H1 (cell line): ENCODE measurements at regions not wholly inside any gene's neighbourhood (a gene's known extent, or its start where the extent isn't known, plus 50 kb on each side); places are given as distances from the start of the nearest gene placed in this dataset.

Experiments used
- CTCF ChIA-PET: fragments of 300-600 bp; sonication (Branson Sonifier 250); formaldehyde crosslinking; loops from one replicate; lab custom pipeline; 2021; ENCODE audit not compliant: partially characterized antibody; lab: Charles Lee
- POLR2A ChIA-PET: fragments of 300-600 bp; sonication (Branson Sonifier 250); formaldehyde crosslinking; loops from one replicate; lab custom pipeline; 2021; ENCODE audit warnings: inconsistent platforms; ENCODE audit not compliant: partially characterized antibody; lab: Charles Lee
- DNase-seq, 2 experiments: peaks; one replicate each; pipeline versions ENCODE4 v3.0.0 to v3.0.0-alpha.2; 2010 to 2022; ENCODE audit warnings: low spot score in 2 of 2, low read depth in 1 of 2, mixed read lengths in 1 of 2
- FAIRE-seq: peaks from 2 replicates; lab custom pipeline; 2011; peaks lifted over from hg19 to GRCh38; lab: Jason Lieb, UNC
- H2AFZ ChIP-seq: 2 replicates; pipeline ENCODE4 v1.8.1; 2012; ENCODE audit warnings: low read length, inconsistent platforms
- H2AK5ac ChIP-seq: 2 replicates; pipeline ENCODE4 v1.6.1; 2013; ENCODE audit warnings: low read depth, low read length
- H2BK120ac ChIP-seq: replicated peaks from 2 replicates; pipeline ENCODE3; 2013; ENCODE audit warnings: low read depth, low read length, inconsistent platforms
- H2BK12ac ChIP-seq: 2 replicates; pipeline ENCODE4 v1.6.1; 2013; ENCODE audit warnings: low read depth, low read length
- H2BK15ac ChIP-seq: 2 replicates; pipeline ENCODE4 v1.6.1; 2013; ENCODE audit warnings: low read length
- H2BK20ac ChIP-seq: 2 replicates; pipeline ENCODE4 v1.6.1; 2013; ENCODE audit warnings: low read length
- H2BK5ac ChIP-seq: 2 replicates; pipeline ENCODE4 v1.6.1; 2013; ENCODE audit warnings: low read depth, low read length
- H3K14ac ChIP-seq: 2 replicates; pipeline ENCODE4 v1.6.1; 2013; ENCODE audit warnings: inconsistent platforms; ENCODE audit not compliant: insufficient read length
- H3K18ac ChIP-seq: 2 replicates; pipeline ENCODE4 v1.6.1; 2013; ENCODE audit warnings: low read length; ENCODE audit errors: extremely low read depth
- H3K23ac ChIP-seq: 2 replicates; pipeline ENCODE4 v1.6.1; 2013; ENCODE audit warnings: inconsistent platforms; ENCODE audit not compliant: insufficient read length
- H3K23me2 ChIP-seq: 2 replicates; pipeline ENCODE4 v1.6.1; 2013; ENCODE audit warnings: low read depth, low read length
- H3K27ac ChIP-seq: 2 replicates; pipeline ENCODE4 v1.6.1; 2011; ENCODE audit warnings: low read depth, low read length, inconsistent platforms
- H3K27me3 ChIP-seq, 4 experiments: replicated peaks in 1 of 4; 1 replicate in 1 of 4; 2 replicates in 3 of 4; pipeline versions ENCODE4 v1.6.1 to v1.8.1; 2011 to 2013; ENCODE audit warnings: low read length in 3 of 4, mild to moderate bottlenecking in 3 of 4, inconsistent platforms in 2 of 4, mixed read lengths in 2 of 4, moderate library complexity in 1 of 4; ENCODE audit not compliant: control insufficient read depth in 3 of 4, insufficient read depth in 3 of 4; ENCODE audit errors: extremely low read depth in 1 of 4
- H3K36me3 ChIP-seq, 4 experiments: 2 replicates each; pipeline versions ENCODE4 v1.6.1 to v1.8.1; 2011 to 2013; ENCODE audit warnings: mild to moderate bottlenecking in 4 of 4, low read length in 3 of 4, moderate library complexity in 2 of 4, control low read depth in 1 of 4, inconsistent platforms in 1 of 4; ENCODE audit not compliant: insufficient read depth in 4 of 4, control insufficient read depth in 2 of 4
- H3K4ac ChIP-seq: replicated peaks from 2 replicates; pipeline ENCODE3; 2013; ENCODE audit warnings: low read length, low read depth, mixed read lengths, inconsistent platforms; ENCODE audit not compliant: insufficient read length
- H3K4me1 ChIP-seq, 4 experiments: replicated peaks in 1 of 4; 1 replicate in 1 of 4; 2 replicates in 3 of 4; pipeline versions ENCODE4 v1.6.1 to v1.8.1; 2011 to 2013; ENCODE audit warnings: low read length in 3 of 4, inconsistent platforms in 2 of 4, mixed read lengths in 1 of 4; ENCODE audit not compliant: insufficient read depth in 4 of 4, control insufficient read depth in 3 of 4
- H3K4me2 ChIP-seq, 2 experiments: 2 replicates each; pipeline versions ENCODE4 v1.6.1 to v1.8.1; 2011 to 2013; ENCODE audit warnings: low read depth in 2 of 2, low read length in 2 of 2, control low read depth in 1 of 2, inconsistent platforms in 1 of 2, mild to moderate bottlenecking in 1 of 2; ENCODE audit not compliant: insufficient read depth in 1 of 2
- H3K4me3 ChIP-seq, 4 experiments: fragments of 200-600, 300-600 bp in 1 of 4; sonication (generic), shearing (Covaris generic), sonication (Bioruptor Twin) in 1 of 4; 2 replicates each; pipeline versions ENCODE4 v1.5.1 to v1.8.1; 2011 to 2016; ENCODE audit warnings: low read length in 4 of 4, low read depth in 3 of 4, control low read depth in 2 of 4, inconsistent platforms in 2 of 4, mild to moderate bottlenecking in 2 of 4, mixed read lengths in 1 of 4, moderate library complexity in 1 of 4; ENCODE audit not compliant: insufficient read depth in 2 of 4; ENCODE audit errors: extremely low read depth in 1 of 4
- H3K56ac ChIP-seq: replicated peaks from 2 replicates; pipeline ENCODE3; 2013; ENCODE audit warnings: low read depth, mild to moderate bottlenecking, mixed read lengths, low read length, inconsistent platforms; ENCODE audit not compliant: insufficient read length
- H3K79me1 ChIP-seq: 2 replicates; pipeline ENCODE4 v1.6.1; 2013; ENCODE audit warnings: low read depth, low read length, control low read depth
- H3K79me2 ChIP-seq, 2 experiments: 2 replicates each; pipeline versions ENCODE4 v1.6.1 to v1.8.1; 2012 to 2013; ENCODE audit warnings: low read length in 2 of 2, mild to moderate bottlenecking in 2 of 2, inconsistent platforms in 1 of 2; ENCODE audit not compliant: insufficient read depth in 2 of 2, control insufficient read depth in 1 of 2
- H3K9ac ChIP-seq, 4 experiments: replicated peaks in 1 of 4; 1 replicate in 1 of 4; 2 replicates in 3 of 4; pipeline versions ENCODE4 v1.6.1 to v1.8.1; 2011 to 2013; ENCODE audit warnings: low read depth in 3 of 4, low read length in 3 of 4, control low read depth in 2 of 4, mild to moderate bottlenecking in 2 of 4, moderate library complexity in 2 of 4, inconsistent platforms in 1 of 4; ENCODE audit errors: extremely low read depth in 1 of 4
- H3K9me3 ChIP-seq, 2 experiments: 2 replicates each; pipeline versions ENCODE4 v1.6.1 to v1.8.1; 2012 to 2013; ENCODE audit warnings: mild to moderate bottlenecking in 2 of 2, moderate library complexity in 2 of 2, control low read depth in 1 of 2, inconsistent platforms in 1 of 2, low read depth in 1 of 2, low read length in 1 of 2, mixed read lengths in 1 of 2; ENCODE audit not compliant: insufficient read depth in 2 of 2
- H4K20me1 ChIP-seq, 2 experiments: replicated peaks in 1 of 2; 2 replicates each; pipeline versions ENCODE3 to v1.8.1; 2011 to 2013; ENCODE audit warnings: inconsistent platforms in 2 of 2, low read length in 2 of 2, mild to moderate bottlenecking in 1 of 2; ENCODE audit not compliant: insufficient read depth in 2 of 2, control insufficient read depth in 1 of 2
- H4K5ac ChIP-seq: 2 replicates; pipeline ENCODE4 v1.6.1; 2013; ENCODE audit warnings: low read length, low read depth, mixed read lengths, inconsistent platforms; ENCODE audit not compliant: insufficient read length
- H4K8ac ChIP-seq: 2 replicates; pipeline ENCODE4 v1.8.0; 2013; ENCODE audit warnings: mild to moderate bottlenecking, moderate library complexity, low read length, inconsistent platforms; ENCODE audit not compliant: insufficient read depth; ENCODE audit errors: extremely low read depth
- H4K91ac ChIP-seq: replicated peaks from 2 replicates; pipeline ENCODE3; 2013; ENCODE audit warnings: low read length, mixed read lengths, inconsistent platforms; ENCODE audit not compliant: insufficient read length
- ASH2L ChIP-seq: fragments of 200-600, 300-600 bp; sonication (generic); IDR thresholded peaks from one replicate; pipeline ENCODE4 v1.7.1; 2017; ENCODE audit warnings: low read length
- CHD2 ChIP-seq: IDR thresholded peaks from 2 replicates; pipeline ENCODE4 v1.6.1; 2012; ENCODE audit warnings: low read length, improper control_type of control experiment
- CTBP2 ChIP-seq: IDR thresholded peaks from 2 replicates; pipeline ENCODE4 v1.7.0; 2011; ENCODE audit warnings: borderline replicate concordance, mild to moderate bottlenecking, moderate library complexity, mixed read lengths, low read length; ENCODE audit not compliant: insufficient read depth, insufficient read length
- E2F6 ChIP-seq: IDR thresholded peaks from 2 replicates; pipeline ENCODE4 v1.6.1; 2012; ENCODE audit warnings: inconsistent platforms
- GABPA ChIP-seq: IDR thresholded peaks from 2 replicates; pipeline ENCODE4 v1.6.1; 2011; ENCODE audit warnings: mild to moderate bottlenecking, low read length, moderate library complexity, borderline replicate concordance; ENCODE audit not compliant: insufficient read depth
- KDM1A ChIP-seq: fragments of 200-600, 300-600 bp; sonication (generic); IDR thresholded peaks from 2 replicates; pipeline ENCODE4 v1.7.1; 2016; ENCODE audit warnings: mild to moderate bottlenecking, low read length, borderline replicate concordance
- KDM4A ChIP-seq: IDR thresholded peaks from one replicate; pipeline ENCODE4 v1.7.1; 2012; ENCODE audit warnings: low read depth, mild to moderate bottlenecking, moderate library complexity, low read length, inconsistent platforms; ENCODE audit not compliant: severe bottlenecking
- POU5F1 ChIP-seq: IDR thresholded peaks from 2 replicates; pipeline ENCODE4 v1.6.1; 2011; ENCODE audit warnings: low read depth, mild to moderate bottlenecking, low read length, moderate library complexity
- RAD21 ChIP-seq, 2 experiments: IDR thresholded peaks in 1 of 2; conservative IDR thresholded peaks in 1 of 2; 2 replicates each; pipeline ENCODE4 v1.6.1; 2011; ENCODE audit warnings: low read depth in 2 of 2, low read length in 2 of 2, improper control_type of control experiment in 1 of 2, inconsistent platforms in 1 of 2, mild to moderate bottlenecking in 1 of 2, moderate library complexity in 1 of 2
- TBP ChIP-seq: IDR thresholded peaks from 2 replicates; pipeline ENCODE4 v1.6.1; 2011; ENCODE audit warnings: low read depth, low read length, improper control_type of control experiment
- ZNF274 ChIP-seq: IDR thresholded peaks from 2 replicates; pipeline ENCODE4 v1.7.0; 2012; ENCODE audit warnings: low read length, borderline replicate concordance; ENCODE audit errors: extremely low read depth
- WGBS, 2 experiments: shearing (Covaris generic) in 1 of 2; methylation state at CpG; one replicate each; pipeline versions ENCODE4 v1.1.6 to v1.1.7; 2013 to 2015; ENCODE audit warnings: low lambda C conversion rate in 2 of 2, mixed read lengths in 2 of 2, inconsistent platforms in 1 of 2, low coverage in 1 of 2, missing lambda C conversion rate in 1 of 2; ENCODE audit not compliant: insufficient replicate concordance in 2 of 2, insufficient coverage in 1 of 2, insufficient read length in 1 of 2; ENCODE audit errors: extremely low coverage in 1 of 2, missing lambda C conversion rate in 1 of 2; 5-methylcytosine and 5-hydroxymethylcytosine counted together
- TF ChIP-seq, protein P1 (sequence below): IDR thresholded peaks from 2 replicates; pipeline ENCODE4 v1.6.1; 2011; ENCODE audit warnings: low read length, improper control_type of control experiment

GRCh38 chrX:69424910-69425309 is 79.2 kb upstream of the NALF2 start:
- no peaks in the 10 kb centered on the region for H3K23me2 ChIP-seq
- 100% methylated on average over 2 of the region's 2 CpGs; no CpG with 5 or more reads in 1 of the 2 experiments for WGBS, 2 experiments
- no peaks in the 10 kb centered on the region for H4K20me1 ChIP-seq
- H3K18ac ChIP-seq, result no peak overlapping the region
- no peak overlapping the region for H3K4me3 ChIP-seq
- no peaks in the 10 kb centered on the region for H3K79me1 ChIP-seq
- no peaks in the 10 kb centered on the region for H3K79me2 ChIP-seq
- H3K23ac ChIP-seq, result no peak overlapping the region
- H2AFZ ChIP-seq, result no peak overlapping the region
- peaks cover 0 to 8% of the 10 kb centered on the region in 2 experiments; a peak in 1 of 4 replicates for H3K9me3 ChIP-seq
- no peak overlapping the region for H3K14ac ChIP-seq
- no peak overlapping the region for H3K27ac ChIP-seq
- no peak overlapping the region for H3K4me2 ChIP-seq
- no peak for FAIRE-seq
- no peak overlapping the region for H2BK120ac ChIP-seq
- H2BK20ac ChIP-seq, result no peak overlapping the region
- H2BK15ac ChIP-seq, result no peak overlapping the region
- no peak overlapping the region for H2BK12ac ChIP-seq
- no peak overlapping the region for H4K5ac ChIP-seq
- no peak overlapping the region for H3K4ac ChIP-seq
- ChIA-PET CTCF (interaction anchor here (0.7 to 2.1 kb wide), 9 partner anchors 13 to 655 kb away, joined by 3 to 5 read pairs (median 3); no protein-coding TSS in a partner anchor), POLR2A (no interaction called here)
- H3K4me1 ChIP-seq, result no peaks in the 10 kb centered on the region
- H3K36me3 ChIP-seq, result no peaks in the 10 kb centered on the region
- no peak overlapping the region for H4K8ac ChIP-seq
- no peak overlapping the region for H2BK5ac ChIP-seq
- no peak overlapping the region for H4K91ac ChIP-seq
- H3K56ac ChIP-seq, result no peak overlapping the region
- H2AK5ac ChIP-seq, result no peak overlapping the region
- no peak for DNase-seq
- H3K27me3 ChIP-seq, result no peaks in the 10 kb centered on the region
- no peak overlapping the region for H3K9ac ChIP-seq
- no peak for TF ChIP-seq KDM1A
- no peak for TF ChIP-seq CHD2
- no peak for TF ChIP-seq ASH2L
- TF ChIP-seq POU5F1, result no peak
- no peak for TF ChIP-seq KDM4A
- TF ChIP-seq E2F6, result no peak
- TF ChIP-seq CTBP2, result no peak
- TF ChIP-seq, protein P1, sequence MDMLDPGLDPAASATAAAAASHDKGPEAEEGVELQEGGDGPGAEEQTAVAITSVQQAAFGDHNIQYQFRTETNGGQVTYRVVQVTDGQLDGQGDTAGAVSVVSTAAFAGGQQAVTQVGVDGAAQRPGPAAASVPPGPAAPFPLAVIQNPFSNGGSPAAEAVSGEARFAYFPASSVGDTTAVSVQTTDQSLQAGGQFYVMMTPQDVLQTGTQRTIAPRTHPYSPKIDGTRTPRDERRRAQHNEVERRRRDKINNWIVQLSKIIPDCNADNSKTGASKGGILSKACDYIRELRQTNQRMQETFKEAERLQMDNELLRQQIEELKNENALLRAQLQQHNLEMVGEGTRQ, result no peak
- TF ChIP-seq RAD21 (IDR thresholded peaks at IDR 0.05 in 1 of 2, conservative IDR thresholded peaks at IDR 0.05 in 1 of 2; ENCODE audit: low read depth in 2 of 2, low read length in 2 of 2), result no peak
- TF ChIP-seq TBP, result no peak
- TF ChIP-seq ZNF274, result no peak
- TF ChIP-seq GABPA, result no peak
